ENCODE measurements at regions not wholly inside any gene's neighbourhood (a gene's known extent, or its start where the extent isn't known, plus 50 kb on each side); places are given as distances from the start of the nearest gene placed in this dataset.
"Not testable (repeated sequence)": the region's sequence is repeated elsewhere in the genome, so short reads cannot be mapped to it uniquely, and the experiment has no call there.

DNA sequence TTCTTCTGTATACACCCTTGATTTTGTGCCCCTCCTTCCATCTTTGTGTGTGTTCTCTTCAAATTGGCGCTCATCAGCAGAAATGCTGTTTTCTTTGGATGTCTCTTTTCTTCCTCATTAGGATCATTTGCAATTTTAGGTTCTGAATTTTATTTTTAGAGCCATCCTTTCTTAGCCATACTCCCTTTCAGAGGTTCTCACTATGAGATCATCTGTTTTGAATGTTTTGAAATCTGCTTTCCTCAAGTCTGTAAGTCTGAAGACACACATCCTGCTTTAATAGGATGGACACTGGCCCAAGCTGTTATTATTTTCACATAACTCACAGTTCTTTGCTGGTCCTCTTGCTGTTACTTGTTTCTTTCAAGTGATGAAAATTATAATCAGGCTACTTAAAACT is 124.8 kb downstream of the BDH1 start:
- DNase-seq (ENCODE audit: low read depth in 3 of 3), result no peak

DNA sequence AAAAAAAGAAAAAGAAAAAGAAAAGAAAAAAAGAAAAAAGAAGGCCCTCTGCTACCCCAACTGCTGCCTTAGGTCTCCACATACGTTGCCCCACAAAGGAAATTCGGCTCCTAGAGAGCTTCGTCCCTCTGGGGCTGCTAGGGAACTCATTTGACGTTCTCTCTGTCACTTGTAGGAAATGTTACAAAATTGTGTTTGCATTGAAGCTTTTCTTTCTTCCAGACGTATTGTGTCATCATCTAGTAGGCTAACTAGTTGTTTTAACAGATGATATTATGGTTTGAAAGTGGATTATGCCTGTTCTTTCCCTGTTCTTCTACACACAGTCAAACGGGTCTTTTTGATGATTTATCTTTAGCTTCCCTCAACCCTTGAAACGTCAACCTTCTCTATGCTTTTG is 125.3 kb downstream of the BDH1 start:
- no peak for DNase-seq (ENCODE audit: low read depth in 3 of 3)

DNA sequence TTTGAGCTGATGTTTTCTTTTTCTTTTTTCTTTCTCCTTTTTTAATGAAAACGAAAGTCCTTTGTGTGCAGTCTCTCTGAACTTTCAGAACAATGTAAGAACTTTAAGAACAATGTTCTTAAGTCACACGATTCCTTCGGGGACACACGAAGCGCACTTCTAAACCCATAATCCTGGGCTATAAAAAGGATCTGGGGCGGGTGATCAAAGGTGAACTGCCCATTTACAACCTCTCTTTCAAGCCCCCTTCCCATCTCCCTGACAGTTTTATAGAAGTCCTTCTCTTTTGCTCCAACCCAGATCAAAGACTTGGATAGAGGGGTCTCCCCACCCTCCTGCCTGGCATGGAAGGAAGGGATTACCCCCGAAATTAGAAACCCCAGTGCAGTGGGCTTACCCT is 126.8 kb downstream of the BDH1 start:
- no peak for DNase-seq (ENCODE audit: low read depth in 3 of 3)

DNA sequence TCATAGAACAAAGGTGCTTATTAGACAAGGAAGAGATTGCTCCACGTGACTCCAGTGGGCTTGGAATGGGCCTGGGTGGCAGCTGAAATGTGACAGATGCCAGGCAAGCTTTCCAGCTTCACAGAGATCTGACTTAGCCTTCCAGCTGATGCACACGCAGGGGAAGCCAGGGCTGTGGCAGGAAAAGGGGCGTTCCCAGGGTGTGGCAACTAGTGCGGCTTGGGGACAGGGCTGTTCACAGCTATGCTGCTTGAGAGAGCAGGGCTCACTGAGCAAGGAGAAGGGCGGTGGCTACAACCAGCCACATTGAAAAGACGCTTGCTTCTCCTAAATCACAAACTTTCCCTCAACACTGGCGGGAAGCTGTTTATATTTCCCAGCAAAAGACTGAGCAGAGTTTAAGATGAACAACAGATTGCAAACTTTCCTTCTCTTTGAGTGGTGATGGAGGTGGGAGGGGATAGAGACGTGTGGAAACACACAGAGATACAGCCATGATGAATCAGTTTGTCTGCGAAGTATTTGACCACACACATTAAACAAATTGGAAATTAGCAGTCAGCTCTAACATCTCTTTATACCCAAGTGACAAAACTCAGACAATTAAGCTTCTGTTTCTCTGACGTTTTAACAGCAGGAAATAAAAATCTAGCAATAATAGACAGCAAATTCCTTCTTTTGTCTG is 127.5 kb downstream of the BDH1 start:
- peak; percentile 18 to 73 (median 28) for DNase-seq (ENCODE audit: low read depth in 3 of 3)

DNA sequence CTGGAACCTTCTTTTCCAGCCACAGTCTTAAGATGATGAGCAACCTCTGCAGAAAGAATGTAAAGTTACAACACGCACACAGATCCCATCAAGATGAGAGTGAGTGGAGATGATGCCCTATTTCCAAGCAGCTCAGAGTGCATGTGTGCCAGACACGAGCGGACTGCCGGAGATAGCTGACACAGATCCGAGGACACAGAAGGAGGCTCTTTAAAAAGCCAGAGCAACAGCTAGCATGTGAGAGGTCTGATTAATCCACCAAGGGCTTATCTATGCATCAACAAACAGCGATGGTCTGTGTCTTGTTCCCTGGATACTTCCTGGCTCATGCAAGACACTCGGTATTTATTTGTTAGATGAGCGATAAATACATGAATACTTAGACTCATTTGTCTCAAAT is 128.6 kb upstream of the DLG1 start:
- no peak for DNase-seq (ENCODE audit: low read depth in 3 of 3)

DNA sequence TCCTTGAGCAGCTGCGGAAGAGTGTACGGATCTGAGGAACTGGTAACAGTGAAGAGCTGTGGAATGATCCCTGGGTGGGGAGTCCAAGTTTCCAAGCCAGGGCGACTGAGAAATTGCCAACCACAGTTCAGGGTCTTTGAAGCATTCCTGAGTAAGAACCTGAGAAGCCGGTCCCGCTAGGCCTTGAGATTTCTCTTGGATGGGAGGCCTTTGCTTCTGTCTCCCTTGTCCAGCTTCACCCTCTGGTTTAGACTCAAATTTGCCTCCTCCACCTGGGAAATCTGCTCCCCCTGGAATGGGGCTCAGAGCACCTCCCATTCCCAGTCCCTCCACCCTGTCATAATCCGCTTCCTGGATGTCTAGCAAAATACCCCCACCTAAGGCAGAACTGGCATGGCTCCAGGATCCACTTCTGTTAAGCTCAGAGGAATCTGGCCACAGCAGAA is 127.7 kb upstream of the DLG1 start:
- no peak for DNase-seq (ENCODE audit: low read depth in 3 of 3)

DNA sequence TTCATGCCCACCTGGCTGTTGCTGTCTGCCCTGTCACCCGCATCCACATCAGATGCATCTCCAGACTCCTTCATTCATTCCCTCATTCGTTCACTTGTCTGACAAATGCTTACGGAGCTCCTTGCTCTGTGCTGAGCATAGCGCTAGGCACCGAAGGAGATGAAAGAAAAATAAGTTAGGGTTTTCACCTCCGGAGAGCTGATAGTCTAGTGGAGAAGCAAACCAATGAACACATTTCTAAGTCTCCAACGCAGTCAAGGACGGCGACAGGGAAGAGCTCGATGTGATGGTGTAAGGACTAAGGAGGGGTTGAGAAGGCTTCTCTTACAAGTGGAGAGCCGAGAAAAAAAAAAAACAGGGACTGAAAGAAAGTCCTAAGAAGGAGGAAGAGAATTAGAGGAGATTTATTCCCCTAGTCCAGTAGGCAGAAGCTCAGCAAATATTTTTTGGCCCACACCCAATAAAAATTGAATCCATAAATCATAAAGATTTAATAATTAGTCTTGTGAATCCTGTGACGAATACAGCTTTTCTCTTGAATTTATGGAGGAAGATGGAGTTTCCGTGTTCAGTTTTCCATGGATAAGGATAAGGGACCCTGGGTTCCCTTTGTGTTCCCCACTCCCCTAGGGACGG is 127.2 kb upstream of the DLG1 start:
- no peak for DNase-seq (ENCODE audit: low read depth in 3 of 3)

DNA sequence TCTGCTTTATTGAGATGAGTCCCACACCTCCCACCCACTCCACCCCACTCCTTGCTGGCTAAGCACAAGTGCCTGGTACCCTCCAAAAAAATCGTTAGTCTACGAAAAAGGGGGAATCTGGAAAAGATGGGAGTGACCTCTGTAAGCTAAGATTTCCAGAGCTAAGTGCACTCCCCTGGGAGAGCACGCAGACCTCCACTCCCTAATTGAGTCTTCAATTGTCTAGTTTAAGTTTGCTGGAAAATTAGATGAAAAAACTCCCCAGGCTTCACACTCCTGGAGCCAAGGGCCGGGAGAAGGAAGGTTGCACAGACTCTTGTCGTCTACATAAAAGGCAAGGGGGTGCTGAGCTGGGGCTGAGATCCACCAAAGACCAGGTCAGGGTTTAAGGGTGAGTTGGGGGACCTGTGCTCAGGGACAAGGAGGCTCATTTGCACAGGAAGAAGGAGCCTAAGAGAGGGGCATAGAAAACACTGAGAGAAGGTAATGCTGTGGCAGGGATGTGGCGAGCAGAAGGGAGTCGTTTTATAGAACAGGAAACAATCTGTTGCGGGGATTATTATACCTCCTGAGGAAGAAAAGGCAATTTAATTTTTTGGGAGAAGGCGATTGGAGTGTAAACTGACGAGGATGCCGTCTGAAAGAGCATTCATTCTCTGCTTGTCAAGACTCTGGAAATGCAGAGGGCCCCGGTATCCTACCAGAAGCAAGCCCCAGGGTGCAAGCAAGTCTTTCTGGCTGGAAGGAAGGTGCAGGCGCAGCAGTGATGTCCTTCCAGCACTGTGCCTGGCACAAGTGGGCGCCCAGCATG is 126.5 kb upstream of the DLG1 start:
- no peak for DNase-seq (ENCODE audit: low read depth in 3 of 3)

DNA sequence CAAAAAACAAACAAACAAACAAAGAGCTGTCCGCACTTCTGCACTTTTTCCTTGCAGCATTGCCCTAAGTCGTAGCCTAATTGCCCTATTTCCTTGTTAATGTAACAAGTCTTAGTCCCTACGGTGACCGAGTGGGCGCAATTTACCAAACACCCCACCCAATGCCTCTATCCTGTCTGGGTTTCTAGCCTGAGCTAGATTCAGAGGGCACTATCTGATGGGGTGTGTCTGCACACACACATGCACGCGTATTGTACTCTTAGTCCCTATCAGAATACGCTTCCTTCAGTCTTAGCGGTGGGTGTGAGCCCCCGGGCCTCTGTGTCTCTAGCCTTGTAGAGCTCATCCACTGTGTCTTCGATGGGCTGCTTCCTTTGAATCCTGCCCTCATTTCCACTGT is 125.9 kb upstream of the DLG1 start:
- no peak for DNase-seq (ENCODE audit: low read depth in 3 of 3)

DNA sequence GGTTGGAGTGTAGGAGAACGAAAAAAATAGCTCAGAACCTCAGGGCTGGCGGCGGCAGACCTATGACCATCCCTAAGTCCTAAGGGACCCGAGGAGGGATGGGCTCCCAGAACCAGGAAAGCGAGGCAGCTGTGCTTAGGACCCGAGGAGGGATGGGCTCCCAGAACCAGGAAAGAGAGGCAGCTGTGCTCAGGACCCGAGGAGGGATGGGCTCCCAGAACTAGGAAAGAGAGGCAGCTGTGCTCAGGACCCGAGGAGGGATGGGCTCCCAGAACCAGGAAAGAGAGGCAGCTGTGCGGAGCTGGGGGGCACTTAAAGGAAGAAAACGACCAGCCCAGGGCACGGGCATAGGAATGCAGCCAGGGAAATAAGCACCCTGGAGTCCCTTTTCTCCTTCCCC is 125.0 kb upstream of the DLG1 start:
- no peak for DNase-seq (ENCODE audit: low read depth in 3 of 3)

DNA sequence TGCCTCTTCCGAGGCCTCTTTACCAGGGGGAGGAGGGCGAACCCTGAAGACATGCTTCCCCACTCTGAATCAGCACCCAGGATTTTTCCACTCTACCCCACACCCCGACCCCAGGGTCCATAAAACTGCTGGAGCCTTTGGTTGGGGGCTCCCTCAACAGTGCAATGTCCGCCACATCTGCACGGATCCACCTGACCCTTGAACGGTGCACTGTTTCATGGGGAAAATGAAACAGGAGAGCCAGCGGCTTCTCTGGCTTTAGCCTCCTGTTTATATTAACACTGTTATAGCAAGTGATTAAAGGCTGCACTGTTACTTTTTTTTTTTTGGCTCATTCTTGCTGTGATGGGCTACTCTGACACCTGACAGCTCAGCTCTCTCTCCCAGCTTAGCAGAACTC is 124.1 kb upstream of the DLG1 start:
- no peak for DNase-seq (ENCODE audit: low read depth in 3 of 3)

DNA sequence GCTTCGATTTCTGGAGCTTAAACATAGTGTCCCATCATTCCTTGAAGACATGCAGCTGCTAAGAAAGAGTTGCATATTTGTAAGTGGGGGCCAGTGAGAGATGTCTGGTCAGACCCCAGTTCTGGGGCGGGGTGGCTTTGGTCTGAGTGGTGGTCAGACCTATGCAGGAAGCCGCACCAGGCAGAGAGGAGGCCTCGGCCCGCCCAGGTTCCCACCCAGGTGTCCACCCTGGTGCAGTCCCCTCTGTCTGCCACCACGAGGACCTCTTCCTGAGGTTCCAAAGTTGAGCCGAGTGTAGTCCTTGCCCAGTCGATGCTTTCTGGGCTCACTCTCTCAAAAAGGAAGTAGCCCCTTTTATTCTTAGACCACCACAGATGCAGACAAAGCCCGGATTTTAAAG is 122.6 kb upstream of the DLG1 start:
- no peak for DNase-seq (ENCODE audit: low read depth in 3 of 3)

DNA sequence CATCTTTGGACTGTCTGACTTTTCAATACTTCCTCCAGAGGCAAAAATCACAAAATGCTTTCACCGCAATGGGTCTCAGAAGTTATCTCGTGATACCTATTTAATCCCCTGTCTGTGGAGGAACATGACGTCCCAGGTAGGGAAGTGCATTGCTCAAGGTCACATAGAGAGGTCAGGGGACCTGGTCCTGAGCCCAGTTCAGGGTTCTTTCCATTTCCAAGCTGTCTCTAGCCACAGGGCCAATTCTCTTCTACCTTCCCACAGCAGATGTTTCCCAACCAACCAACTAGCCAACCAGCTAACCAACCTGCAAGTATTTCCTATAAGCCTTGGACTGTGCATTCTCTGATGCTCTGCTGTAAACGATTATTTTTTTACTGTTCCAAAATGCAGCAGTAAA is 122.2 kb upstream of the DLG1 start:
- DNase-seq (ENCODE audit: low read depth in 3 of 3), result no peak

DNA sequence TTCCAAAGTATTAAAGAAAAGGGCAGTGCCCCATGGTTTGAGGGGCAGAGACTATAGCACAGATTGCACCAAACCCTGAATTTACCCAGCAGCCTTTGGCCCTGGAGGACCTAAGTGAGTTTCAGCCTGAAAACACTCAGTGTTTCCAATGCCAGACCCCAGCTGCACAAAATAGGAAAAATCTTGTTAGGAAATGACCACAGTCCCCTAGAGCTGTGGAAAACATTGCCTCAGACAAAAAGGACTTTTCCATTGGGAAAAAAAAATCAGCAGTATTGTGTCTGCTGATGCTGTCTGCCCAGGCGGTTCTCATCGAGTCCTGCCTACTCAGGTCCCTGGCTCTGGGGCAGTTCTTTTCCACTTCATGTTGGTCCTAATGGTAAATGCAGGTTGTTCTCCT is 121.7 kb upstream of the DLG1 start:
- no peak for DNase-seq (ENCODE audit: low read depth in 3 of 3)

DNA sequence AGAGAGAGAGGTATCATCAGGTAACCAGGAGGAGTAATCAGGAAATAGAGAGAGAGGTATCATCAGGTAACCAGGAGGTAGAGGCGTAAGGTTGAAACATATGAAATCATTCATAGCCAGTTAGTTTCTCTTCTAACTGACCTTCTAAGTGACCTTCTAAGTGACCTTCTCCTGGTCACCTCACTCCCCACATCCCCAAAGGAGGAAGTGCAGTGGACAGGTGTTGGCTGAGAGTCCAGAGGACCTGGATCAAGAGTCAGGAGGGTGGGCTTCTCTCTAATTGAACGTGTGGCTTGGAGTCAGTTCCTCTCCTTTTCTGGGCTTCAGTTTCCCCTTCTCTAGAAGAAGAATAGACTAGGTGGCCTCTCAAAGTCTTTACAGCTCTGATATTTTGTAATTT is 121.3 kb upstream of the DLG1 start:
- no peak for DNase-seq (ENCODE audit: low read depth in 3 of 3)

DNA sequence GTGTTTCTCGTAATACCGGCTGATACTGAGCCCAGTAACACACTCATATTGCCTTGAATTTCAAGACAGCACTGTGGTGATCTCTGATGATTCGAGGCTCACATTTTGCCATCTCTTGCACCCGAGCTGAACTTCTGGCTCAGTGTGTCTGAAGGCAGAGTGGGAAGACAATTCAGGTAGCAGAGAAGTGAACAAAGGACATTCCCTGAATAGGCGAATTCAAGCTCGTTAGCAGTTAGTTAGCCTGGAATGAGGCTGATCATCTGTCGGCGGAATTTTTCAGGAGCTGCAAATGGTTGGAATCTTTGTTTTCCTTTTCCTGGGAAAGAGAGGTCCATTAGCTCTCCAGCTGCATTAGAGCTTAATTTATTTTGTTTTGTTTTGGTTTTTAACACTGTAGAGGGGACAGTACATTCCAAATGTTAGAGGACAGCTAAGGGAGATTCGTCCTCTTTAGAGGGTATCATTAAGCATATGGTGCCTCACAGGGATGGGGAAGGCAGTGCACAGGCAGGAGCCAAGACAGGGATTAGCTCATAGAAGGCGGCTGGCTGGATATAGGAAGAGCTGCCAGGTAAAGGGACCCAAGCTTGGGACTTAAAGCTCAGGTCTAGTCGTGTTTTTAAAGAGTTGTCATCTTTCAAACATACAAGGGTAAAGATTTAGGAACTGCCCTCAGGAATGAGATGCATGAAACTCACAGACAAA is 119.7 kb upstream of the DLG1 start:
- no peak for DNase-seq (ENCODE audit: low read depth in 3 of 3)

DNA sequence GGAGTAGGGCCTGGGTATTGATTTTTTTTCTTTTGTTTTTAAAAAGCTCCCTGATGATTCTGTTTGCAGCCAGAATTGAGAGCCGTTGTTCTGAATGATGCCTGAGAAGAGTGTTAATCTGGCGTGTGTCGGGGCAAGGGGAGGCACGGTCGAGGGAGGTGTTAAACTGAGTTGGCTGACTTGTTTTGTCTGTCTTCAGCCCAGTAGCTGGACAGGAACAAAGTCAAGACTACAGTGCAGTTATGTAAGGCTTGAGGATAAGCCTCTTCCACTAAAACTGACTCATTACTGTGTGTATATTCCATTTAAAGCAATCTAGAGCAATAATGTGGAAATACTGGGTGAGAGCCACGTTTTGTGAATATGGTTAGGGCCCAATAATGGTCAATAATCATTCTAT is 119.0 kb upstream of the DLG1 start:
- DNase-seq (ENCODE audit: low read depth in 3 of 3), result no peak

DNA sequence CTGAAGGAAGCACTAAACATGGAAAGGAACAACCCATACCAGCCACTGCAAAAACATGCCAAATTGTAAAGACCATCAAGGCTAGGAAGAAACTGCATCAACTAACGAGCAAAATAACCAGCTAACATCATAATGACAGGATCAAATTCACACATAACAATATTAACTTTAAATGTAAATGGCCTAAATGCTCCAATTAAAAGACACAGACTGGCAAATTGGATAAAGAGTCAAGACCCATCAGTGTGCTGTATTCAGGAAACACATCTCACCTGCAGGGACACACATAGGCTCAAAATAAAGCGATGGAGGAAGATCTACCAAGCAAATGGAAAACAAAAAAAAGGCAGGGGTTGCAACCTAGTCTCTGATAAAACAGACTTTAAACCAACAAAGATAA is 113.5 kb upstream of the DLG1 start:
- not testable (repeated sequence) for DNase-seq (ENCODE audit: low read depth in 3 of 3)

DNA sequence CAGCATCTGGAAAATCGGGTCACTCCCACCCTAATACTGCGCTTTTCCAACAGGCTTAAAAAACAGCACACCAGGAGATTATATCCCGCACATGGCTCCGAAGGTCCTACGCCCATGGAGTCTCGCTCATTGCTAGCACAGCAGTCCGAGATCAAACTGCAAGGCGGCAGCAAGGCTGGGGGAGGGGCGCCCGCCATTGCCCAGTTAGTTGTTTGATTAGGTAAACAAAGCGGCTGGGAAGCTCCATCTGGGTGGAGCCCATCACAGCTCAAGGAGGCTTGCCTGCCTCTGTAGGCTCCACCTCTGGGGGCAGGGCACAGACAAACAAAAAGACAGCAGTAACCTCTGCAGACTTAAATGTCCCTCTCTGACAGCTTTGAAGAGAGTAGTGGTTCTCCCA is 111.8 kb upstream of the DLG1 start:
- DNase-seq (ENCODE audit: low read depth in 3 of 3), result not testable (repeated sequence)

DNA sequence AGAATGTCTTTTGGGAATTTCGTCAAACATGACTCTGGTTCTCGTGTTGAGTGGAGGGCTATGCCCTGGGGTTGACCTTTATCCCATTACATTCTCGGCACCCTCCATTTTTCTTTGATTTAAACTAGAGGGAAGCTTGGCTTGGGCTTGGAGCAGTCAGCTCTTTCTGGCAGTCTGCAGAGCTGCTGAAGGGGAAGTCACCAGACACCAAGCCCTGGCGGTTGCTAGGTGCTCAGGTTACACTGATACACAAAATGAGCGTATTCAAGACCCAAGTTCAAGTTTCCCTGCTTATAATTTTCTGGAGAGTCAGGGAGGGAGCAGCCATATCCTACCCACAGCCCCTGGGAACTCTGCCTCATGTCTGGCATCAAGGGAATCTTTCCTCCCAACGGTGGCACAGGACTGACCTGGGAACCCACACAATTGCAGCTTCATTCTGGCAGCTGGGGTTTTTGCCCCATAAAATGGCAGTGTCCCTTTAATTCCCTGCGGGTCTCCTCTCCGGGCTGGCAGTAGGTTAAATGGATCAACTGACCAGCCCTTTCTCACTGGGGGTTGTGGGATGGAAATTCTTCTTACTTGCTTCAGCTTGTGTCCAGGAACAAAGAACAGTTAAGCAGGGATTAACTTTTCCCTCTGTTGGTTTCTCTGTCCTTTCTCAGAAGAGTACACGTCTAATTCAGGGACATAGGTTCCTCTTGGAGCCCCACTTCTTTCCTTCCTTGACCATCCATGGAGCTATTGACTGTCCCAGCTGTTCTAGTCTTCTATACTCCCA is 110.0 kb upstream of the DLG1 start:
- no peak for DNase-seq (ENCODE audit: low read depth in 3 of 3)

DNA sequence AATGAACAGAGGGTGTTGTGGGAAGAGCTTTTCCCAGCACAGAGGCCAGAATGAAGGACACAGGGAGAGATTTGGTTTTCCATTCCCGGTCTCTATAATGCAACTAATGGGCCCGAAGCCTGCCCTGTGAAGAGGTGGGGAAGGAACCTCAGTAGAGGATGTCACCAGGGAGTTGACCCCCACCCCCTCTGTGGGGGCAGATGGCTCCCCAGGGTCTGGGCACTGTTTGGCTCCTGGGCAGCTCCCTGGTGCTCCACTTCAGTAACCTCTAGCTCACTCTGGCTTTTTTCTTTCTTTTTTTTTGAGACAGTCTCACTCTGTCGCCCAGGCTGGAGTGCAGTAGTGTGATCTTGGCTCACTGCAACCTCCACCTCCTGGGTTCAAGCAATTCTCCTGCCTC is 109.1 kb upstream of the DLG1 start:
- no peak for DNase-seq (ENCODE audit: low read depth in 3 of 3)

DNA sequence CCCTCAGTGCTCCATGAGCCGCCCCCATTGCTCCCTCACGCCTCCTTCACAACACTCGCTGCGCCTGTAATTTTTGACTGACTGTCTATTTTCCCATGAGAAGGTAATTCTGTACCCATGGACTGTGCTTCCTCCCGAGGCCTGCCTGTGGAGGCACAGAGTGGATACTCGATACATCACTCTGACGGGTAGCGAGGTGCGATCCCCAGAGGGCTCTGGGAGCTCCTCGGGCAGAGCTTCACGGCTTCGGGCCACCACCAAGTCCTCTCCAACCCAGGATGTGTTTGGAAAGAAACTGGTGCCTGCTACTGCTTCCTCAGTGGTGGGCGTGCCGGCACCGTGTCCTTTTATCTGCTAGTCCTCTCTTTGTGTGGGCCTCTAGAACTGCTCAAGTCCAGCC is 108.6 kb upstream of the DLG1 start:
- DNase-seq (ENCODE audit: low read depth in 3 of 3), result no peak

All from stimulated activated CD4-positive, alpha-beta T cell treated with anti-CD3 and anti-CD28 coated beads, TNF-alpha, amount 100 ng/mL, for 24 hours (primary cell).